ENCODE measurements at regions not wholly inside any gene's neighbourhood (a gene's known extent, or its start where the extent isn't known, plus 50 kb on each side); places are given as distances from the start of the nearest gene placed in this dataset.
"Not testable (repeated sequence)": the region's sequence is repeated elsewhere in the genome, so short reads cannot be mapped to it uniquely, and the experiment has no call there.

- DNase-seq (ENCODE audit: insufficient read length) (no peak), FAIRE-seq (no peak)
- TF ChIP-seq POLR2AphosphoS5 (IDR thresholded peaks at IDR 0.05; ENCODE audit: low read depth, low read length) = no peak
- no peak for TF ChIP-seq TAF1 (IDR thresholded peaks at IDR 0.05; ENCODE audit: borderline replicate concordance, low read depth, low read length)
- no peak for TF ChIP-seq POLR2A (IDR thresholded peaks at IDR 0.05; ENCODE audit: low read depth, low read length)
Observed at GRCh38 chr1:30534551-30534940, 188.8 kb downstream of the MATN1 start.

- TF ChIP-seq TAF1 (IDR thresholded peaks at IDR 0.05; ENCODE audit: borderline replicate concordance, low read depth, low read length) = no peak
- no peak for TF ChIP-seq POLR2A (IDR thresholded peaks at IDR 0.05; ENCODE audit: low read depth, low read length)
- TF ChIP-seq POLR2AphosphoS5 (IDR thresholded peaks at IDR 0.05; ENCODE audit: low read depth, low read length) = no peak
- no peak for DNase-seq (ENCODE audit: insufficient read length)
- no peak for FAIRE-seq
Observed at GRCh38 chr1:30533796-30534550, 189.4 kb downstream of the MATN1 start.

- no peak for FAIRE-seq
- no peak for TF ChIP-seq TAF1 (IDR thresholded peaks at IDR 0.05; ENCODE audit: borderline replicate concordance, low read depth, low read length)
- TF ChIP-seq POLR2AphosphoS5 (IDR thresholded peaks at IDR 0.05; ENCODE audit: low read depth, low read length) = no peak
- TF ChIP-seq POLR2A (IDR thresholded peaks at IDR 0.05; ENCODE audit: low read depth, low read length) = no peak
- no peak for DNase-seq (ENCODE audit: insufficient read length)
Observed at GRCh38 chr1:30533141-30533540, 190.2 kb downstream of the MATN1 start.

GRCh38 chr1:30532621-30533020 lies 190.8 kb downstream of the MATN1 start:
- FAIRE-seq (no peak), DNase-seq (ENCODE audit: insufficient read length) (no peak)
- TF ChIP-seq TAF1 (IDR thresholded peaks at IDR 0.05; ENCODE audit: borderline replicate concordance, low read depth, low read length) (no peak), POLR2AphosphoS5 (IDR thresholded peaks at IDR 0.05; ENCODE audit: low read depth, low read length) (no peak), POLR2A (IDR thresholded peaks at IDR 0.05; ENCODE audit: low read depth, low read length) (no peak)

GRCh38 chr1:30527511-30528140 lies 195.8 kb downstream of the MATN1 start:
- TF ChIP-seq POLR2AphosphoS5 (IDR thresholded peaks at IDR 0.05; ENCODE audit: low read depth, low read length) = no peak
- TF ChIP-seq POLR2A (IDR thresholded peaks at IDR 0.05; ENCODE audit: low read depth, low read length) = no peak
- no peak for TF ChIP-seq TAF1 (IDR thresholded peaks at IDR 0.05; ENCODE audit: borderline replicate concordance, low read depth, low read length)
- no peak for DNase-seq (ENCODE audit: insufficient read length)
- FAIRE-seq = no peak

- no peak for DNase-seq (ENCODE audit: insufficient read length)
- no peak for FAIRE-seq
- TF ChIP-seq TAF1 (IDR thresholded peaks at IDR 0.05; ENCODE audit: borderline replicate concordance, low read depth, low read length) = no peak
- no peak for TF ChIP-seq POLR2A (IDR thresholded peaks at IDR 0.05; ENCODE audit: low read depth, low read length)
- TF ChIP-seq POLR2AphosphoS5 (IDR thresholded peaks at IDR 0.05; ENCODE audit: low read depth, low read length) = no peak
Observed at GRCh38 chr1:30526652-30527345, 196.6 kb downstream of the MATN1 start.

GRCh38 chr1:30525971-30526651 lies 197.3 kb downstream of the MATN1 start:
- no peak for TF ChIP-seq POLR2AphosphoS5 (IDR thresholded peaks at IDR 0.05; ENCODE audit: low read depth, low read length)
- no peak for TF ChIP-seq TAF1 (IDR thresholded peaks at IDR 0.05; ENCODE audit: borderline replicate concordance, low read depth, low read length)
- TF ChIP-seq POLR2A (IDR thresholded peaks at IDR 0.05; ENCODE audit: low read depth, low read length) = no peak
- FAIRE-seq (no peak), DNase-seq (ENCODE audit: insufficient read length) (no peak)

GRCh38 chr1:30525631-30525970 lies 197.8 kb downstream of the MATN1 start:
- FAIRE-seq (no peak), DNase-seq (ENCODE audit: insufficient read length) (no peak)
- TF ChIP-seq POLR2AphosphoS5 (IDR thresholded peaks at IDR 0.05; ENCODE audit: low read depth, low read length) (no peak), POLR2A (IDR thresholded peaks at IDR 0.05; ENCODE audit: low read depth, low read length) (no peak), TAF1 (IDR thresholded peaks at IDR 0.05; ENCODE audit: borderline replicate concordance, low read depth, low read length) (no peak)

GRCh38 chr1:30524840-30525617 lies 198.4 kb downstream of the MATN1 start:
- DNase-seq (ENCODE audit: insufficient read length) (no peak), FAIRE-seq (no peak)
- TF ChIP-seq POLR2A (IDR thresholded peaks at IDR 0.05; ENCODE audit: low read depth, low read length) (no peak), TAF1 (IDR thresholded peaks at IDR 0.05; ENCODE audit: borderline replicate concordance, low read depth, low read length) (no peak), POLR2AphosphoS5 (IDR thresholded peaks at IDR 0.05; ENCODE audit: low read depth, low read length) (no peak)

GRCh38 chr1:30524025-30524555 lies 199.3 kb downstream of the MATN1 start:
- DNase-seq (ENCODE audit: insufficient read length); FAIRE-seq: not testable (repeated sequence)
